Neural progenitor cell (in vitro differentiated cells): ENCODE measurements at regions not wholly inside any gene's neighbourhood (a gene's known extent, or its start where the extent isn't known, plus 50 kb on each side); places are given as distances from the start of the nearest gene placed in this dataset.
"Not testable (repeated sequence)": the region's sequence is repeated elsewhere in the genome, so short reads cannot be mapped to it uniquely, and the experiment has no call there.

ENCODE experiments used
- DNase-seq: peaks from one replicate; pipeline ENCODE4 v3.0.0-alpha.2; 2016; ENCODE audit warnings: low spot score
- H2AFZ ChIP-seq: fragments of 200-600 bp; sonication (generic); replicated peaks from 2 replicates; pipeline ENCODE4 v1.6.1; 2016; ENCODE audit warnings: antibody characterized with exemption
- H3F3A ChIP-seq: fragments of 200-600 bp; sonication (generic); 2 replicates; pipeline ENCODE4 v1.6.1; 2016; ENCODE audit warnings: antibody characterized with exemption, low read depth
- H3K27ac ChIP-seq: fragments of 200-600 bp; sonication (generic); 2 replicates; pipeline ENCODE4 v1.5.1; 2016; ENCODE audit warnings: mild to moderate bottlenecking
- H3K27me3 ChIP-seq: fragments of 200-600 bp; sonication (generic); 2 replicates; pipeline ENCODE4 v1.6.1; 2016; ENCODE audit warnings: mild to moderate bottlenecking, moderate library complexity
- H3K36me3 ChIP-seq: fragments of 200-600 bp; sonication (generic); 2 replicates; pipeline ENCODE4 v1.5.1; 2016
- H3K4me1 ChIP-seq: fragments of 200-600 bp; sonication (generic); 2 replicates; pipeline ENCODE4 v1.6.1; 2016; ENCODE audit warnings: mixed run types
- H3K4me2 ChIP-seq: fragments of 200-600 bp; sonication (generic); 2 replicates; pipeline ENCODE4 v1.6.1; 2016
- H3K4me3 ChIP-seq: fragments of 200-600 bp; sonication (generic); 2 replicates; pipeline ENCODE4 v1.5.1; 2016
- H3K79me2 ChIP-seq: fragments of 200-600 bp; sonication (generic); 2 replicates; pipeline ENCODE4 v1.6.1; 2016; ENCODE audit warnings: low read depth
- H3K9ac ChIP-seq: fragments of 200-600 bp; sonication (generic); 2 replicates; pipeline ENCODE4 v1.6.1; 2016
- H3K9me3 ChIP-seq: fragments of 200-600 bp; sonication (generic); 2 replicates; pipeline ENCODE4 v1.5.1; 2016; ENCODE audit warnings: low read depth
- H4K20me1 ChIP-seq: fragments of 200-600 bp; sonication (generic); 2 replicates; pipeline ENCODE4 v1.6.1; 2016; ENCODE audit warnings: low read depth
- H3K27ac Mint-ChIP-seq: 3 replicates; pipeline ENCODE4 v1.8.0; 2021; ENCODE audit warnings: mixed read lengths
- H3K27me3 Mint-ChIP-seq: 2 replicates; pipeline ENCODE4 v1.8.0; 2022; ENCODE audit warnings: low read depth, mild to moderate bottlenecking, inconsistent platforms, moderate library complexity, mixed read lengths; ENCODE audit not compliant: insufficient read depth
- H3K36me3 Mint-ChIP-seq: 3 replicates; pipeline ENCODE4 v1.8.0; 2021; ENCODE audit warnings: mixed read lengths
- H3K4me1 Mint-ChIP-seq: 3 replicates; pipeline ENCODE4 v1.8.0; 2021; ENCODE audit warnings: mixed read lengths
- H3K4me3 Mint-ChIP-seq: 3 replicates; pipeline ENCODE4 v1.8.0; 2021; ENCODE audit warnings: mild to moderate bottlenecking, moderate library complexity, mixed read lengths
- H3K9me3 Mint-ChIP-seq: 3 replicates; pipeline ENCODE4 v1.8.0; 2020; ENCODE audit warnings: mixed read lengths
- EZH2 ChIP-seq: fragments of 200-600 bp; sonication (generic); IDR thresholded peaks from 2 replicates; pipeline ENCODE4 v1.6.1; 2017; ENCODE audit warnings: antibody characterized with exemption, mild to moderate bottlenecking, moderate library complexity
- EZH2phosphoT487 ChIP-seq: fragments of 200-600 bp; sonication (generic); IDR thresholded peaks from 2 replicates; pipeline ENCODE4 v1.6.1; 2017; ENCODE audit warnings: antibody characterized with exemption
- TF ChIP-seq, protein P1 (sequence below): fragments of 200-600 bp; sonication (generic); IDR thresholded peaks from 2 replicates; pipeline ENCODE4 v1.5.1; 2017; ENCODE audit warnings: antibody characterized with exemption, mild to moderate bottlenecking

DNA sequence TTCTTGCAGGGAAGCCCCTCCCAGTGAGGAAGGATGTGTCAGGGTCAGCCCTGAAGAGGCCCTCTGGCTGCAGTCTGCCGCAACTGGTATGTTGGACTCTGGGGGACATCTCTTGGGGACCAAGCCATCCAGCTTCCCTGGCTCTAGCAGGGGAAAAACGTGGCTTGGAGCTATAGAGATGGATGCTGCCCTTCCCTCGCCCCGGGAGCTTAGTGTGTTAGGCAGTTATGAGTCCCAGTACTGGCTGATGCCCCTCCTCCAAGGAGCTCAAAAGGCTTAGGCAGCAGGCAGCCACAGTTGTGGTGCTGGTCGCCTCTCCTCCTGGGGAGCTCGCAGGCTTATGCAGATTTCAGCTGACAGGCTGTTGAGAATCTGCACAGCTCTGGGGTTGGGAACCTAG is 353.1 kb upstream of the GBE1 start:
- Mint-ChIP-seq H3K9me3 (peaks cover 35% of the 10 kb centered on the region), H3K36me3 (peaks cover 4% of the 10 kb centered on the region), H3K27me3 (peaks cover 2% of the 10 kb centered on the region), H3K27ac (no peak overlapping the region), H3K4me3 (no peak overlapping the region), H3K4me1 (peaks cover 2% of the 10 kb centered on the region)
- H3F3A ChIP-seq, result no peaks in the 10 kb centered on the region
- H3K36me3 ChIP-seq, result no peaks in the 10 kb centered on the region
- H3K27me3 ChIP-seq, result no peaks in the 10 kb centered on the region
- H4K20me1 ChIP-seq, result no peaks in the 10 kb centered on the region
- no peaks in the 10 kb centered on the region for H3K4me1 ChIP-seq
- no peak overlapping the region for H3K9ac ChIP-seq
- no peaks in the 10 kb centered on the region for H3K79me2 ChIP-seq
- H3K9me3 ChIP-seq, result no peaks in the 10 kb centered on the region
- no peak overlapping the region for H3K4me2 ChIP-seq
- H3K27ac ChIP-seq, result no peak overlapping the region
- no peak for DNase-seq
- no peak for TF ChIP-seq EZH2
- TF ChIP-seq, protein P1, sequence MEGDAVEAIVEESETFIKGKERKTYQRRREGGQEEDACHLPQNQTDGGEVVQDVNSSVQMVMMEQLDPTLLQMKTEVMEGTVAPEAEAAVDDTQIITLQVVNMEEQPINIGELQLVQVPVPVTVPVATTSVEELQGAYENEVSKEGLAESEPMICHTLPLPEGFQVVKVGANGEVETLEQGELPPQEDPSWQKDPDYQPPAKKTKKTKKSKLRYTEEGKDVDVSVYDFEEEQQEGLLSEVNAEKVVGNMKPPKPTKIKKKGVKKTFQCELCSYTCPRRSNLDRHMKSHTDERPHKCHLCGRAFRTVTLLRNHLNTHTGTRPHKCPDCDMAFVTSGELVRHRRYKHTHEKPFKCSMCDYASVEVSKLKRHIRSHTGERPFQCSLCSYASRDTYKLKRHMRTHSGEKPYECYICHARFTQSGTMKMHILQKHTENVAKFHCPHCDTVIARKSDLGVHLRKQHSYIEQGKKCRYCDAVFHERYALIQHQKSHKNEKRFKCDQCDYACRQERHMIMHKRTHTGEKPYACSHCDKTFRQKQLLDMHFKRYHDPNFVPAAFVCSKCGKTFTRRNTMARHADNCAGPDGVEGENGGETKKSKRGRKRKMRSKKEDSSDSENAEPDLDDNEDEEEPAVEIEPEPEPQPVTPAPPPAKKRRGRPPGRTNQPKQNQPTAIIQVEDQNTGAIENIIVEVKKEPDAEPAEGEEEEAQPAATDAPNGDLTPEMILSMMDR, result no peak
- TF ChIP-seq EZH2phosphoT487, result no peak
- H2AFZ ChIP-seq, result peak overlapping the region; percentile 68
- H3K4me3 ChIP-seq, result no peak overlapping the region

DNA sequence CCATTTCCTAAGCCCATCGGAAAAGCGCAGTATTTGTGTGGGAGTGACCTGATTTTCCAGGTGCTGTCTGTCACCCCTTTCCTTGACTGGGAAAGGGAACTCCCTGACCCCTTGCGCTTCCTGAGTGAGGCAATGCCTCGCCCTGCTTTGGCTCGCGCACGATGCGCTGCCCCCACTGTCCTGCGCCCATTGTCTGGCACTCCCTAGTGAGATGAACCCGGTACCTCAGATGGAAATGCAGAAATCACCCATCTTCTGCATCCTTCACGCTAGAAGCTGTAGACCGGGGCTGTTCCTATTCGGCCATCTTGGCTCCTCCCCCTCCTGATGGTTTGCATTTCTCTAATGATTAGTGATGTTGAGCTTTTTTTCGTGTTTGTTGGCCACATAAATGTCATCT is 349.3 kb upstream of the GBE1 start:
- H3K9me3 ChIP-seq, H3K27ac Mint-ChIP-seq, H3K4me1 ChIP-seq, H3K4me2 ChIP-seq, H4K20me1 ChIP-seq, H3K9ac ChIP-seq, H3K79me2 ChIP-seq, H3F3A ChIP-seq, H3K4me3 Mint-ChIP-seq, H3K36me3 Mint-ChIP-seq, H3K36me3 ChIP-seq, H3K4me3 ChIP-seq, DNase-seq, H3K4me1 Mint-ChIP-seq, H3K27me3 Mint-ChIP-seq, H3K27me3 ChIP-seq, H2AFZ ChIP-seq, H3K27ac ChIP-seq: not testable (repeated sequence)
- H3K9me3 Mint-ChIP-seq, result peaks cover 37% of the 10 kb centered on the region

DNA sequence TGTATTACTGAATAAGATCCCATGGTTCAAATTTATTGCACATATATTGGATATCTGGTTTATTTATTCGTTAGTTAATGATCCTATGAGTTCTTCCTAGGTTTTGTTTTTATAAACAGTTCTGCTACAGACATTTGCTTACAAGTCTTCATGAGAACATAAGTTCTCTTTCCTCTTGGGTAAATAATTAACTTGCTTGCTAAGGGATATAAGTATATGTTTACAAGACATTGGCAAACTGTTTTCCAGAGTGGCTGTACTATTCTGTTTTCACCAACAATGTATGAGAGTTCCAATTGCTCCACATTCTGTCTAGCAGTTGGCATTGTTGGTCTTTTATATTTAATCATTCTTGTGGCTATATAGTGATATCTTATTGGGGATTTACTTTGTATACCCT is 341.8 kb upstream of the GBE1 start:
- H3K4me3 Mint-ChIP-seq, result no peak overlapping the region
- peaks cover 5% of the 10 kb centered on the region for H3K9me3 Mint-ChIP-seq
- Histone ChIP-seq H3K9me3 (no peaks in the 10 kb centered on the region), H3K4me1 (no peaks in the 10 kb centered on the region), H3F3A (no peaks in the 10 kb centered on the region), H2AFZ (no peak overlapping the region), H3K27me3 (no peaks in the 10 kb centered on the region), H3K79me2 (no peaks in the 10 kb centered on the region), H3K27ac (no peak overlapping the region), H3K36me3 (no peaks in the 10 kb centered on the region), H3K9ac (no peak overlapping the region), H3K4me2 (no peak overlapping the region), H3K4me3 (no peak overlapping the region), H4K20me1 (no peaks in the 10 kb centered on the region)
- no peak overlapping the region for H3K27ac Mint-ChIP-seq
- DNase-seq, result no peak
- H3K4me1 Mint-ChIP-seq, result peaks cover 3% of the 10 kb centered on the region
- peaks cover 2% of the 10 kb centered on the region for H3K27me3 Mint-ChIP-seq
- TF ChIP-seq EZH2phosphoT487 (no peak), EZH2 (no peak)
- TF ChIP-seq, protein P1, result no peak
- no peaks in the 10 kb centered on the region for H3K36me3 Mint-ChIP-seq

DNA sequence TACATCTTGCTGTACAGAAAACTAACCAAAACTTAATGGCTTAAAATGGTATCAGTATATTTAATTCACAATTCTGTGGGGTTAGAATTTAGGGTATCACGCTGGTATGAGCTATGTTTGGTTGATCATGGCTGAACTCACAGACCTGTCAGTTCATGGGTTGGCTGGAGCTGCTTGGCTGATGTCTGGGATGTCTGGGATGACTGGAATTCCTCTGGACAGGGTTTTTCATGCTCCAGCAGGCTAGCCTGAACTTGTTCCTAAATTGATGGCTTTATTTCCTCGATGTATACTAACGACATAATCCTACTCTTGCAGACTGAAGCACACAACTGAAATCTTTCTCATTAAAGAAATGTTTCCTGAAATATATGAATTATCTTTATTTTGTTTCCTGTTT is 338.9 kb upstream of the GBE1 start:
- H3K9ac ChIP-seq, result no peak overlapping the region
- H3K4me1 ChIP-seq, result no peaks in the 10 kb centered on the region
- no peaks in the 10 kb centered on the region for H3F3A ChIP-seq
- peak; percentile 55 for DNase-seq
- H3K9me3 ChIP-seq, result no peaks in the 10 kb centered on the region
- H3K4me1 Mint-ChIP-seq, result peaks cover 3% of the 10 kb centered on the region
- H3K4me3 Mint-ChIP-seq, result no peak overlapping the region
- TF ChIP-seq, protein P1, result no peak
- no peaks in the 10 kb centered on the region for H3K36me3 ChIP-seq
- no peaks in the 10 kb centered on the region for H4K20me1 ChIP-seq
- no peaks in the 10 kb centered on the region for H3K27me3 ChIP-seq
- H3K27ac ChIP-seq, result no peak overlapping the region
- H3K9me3 Mint-ChIP-seq, result peaks cover 3% of the 10 kb centered on the region
- no peak overlapping the region for H2AFZ ChIP-seq
- no peaks in the 10 kb centered on the region for H3K36me3 Mint-ChIP-seq
- H3K27ac Mint-ChIP-seq, result no peak overlapping the region
- no peaks in the 10 kb centered on the region for H3K79me2 ChIP-seq
- no peak overlapping the region for H3K4me3 ChIP-seq
- peaks cover 2% of the 10 kb centered on the region for H3K27me3 Mint-ChIP-seq
- no peak overlapping the region for H3K4me2 ChIP-seq
